Fibroblast of skin of back (primary cell): ENCODE measurements at regions not wholly inside any gene's neighbourhood (a gene's known extent, or its start where the extent isn't known, plus 50 kb on each side); places are given as distances from the start of the nearest gene placed in this dataset.
A peak's percentile ranks its signal among the peaks of the same experiment; 100 is the strongest.

Experiments used
- DNase-seq: peaks from one replicate; pipeline ENCODE4 v3.0.0-alpha.2; 2013

DNA sequence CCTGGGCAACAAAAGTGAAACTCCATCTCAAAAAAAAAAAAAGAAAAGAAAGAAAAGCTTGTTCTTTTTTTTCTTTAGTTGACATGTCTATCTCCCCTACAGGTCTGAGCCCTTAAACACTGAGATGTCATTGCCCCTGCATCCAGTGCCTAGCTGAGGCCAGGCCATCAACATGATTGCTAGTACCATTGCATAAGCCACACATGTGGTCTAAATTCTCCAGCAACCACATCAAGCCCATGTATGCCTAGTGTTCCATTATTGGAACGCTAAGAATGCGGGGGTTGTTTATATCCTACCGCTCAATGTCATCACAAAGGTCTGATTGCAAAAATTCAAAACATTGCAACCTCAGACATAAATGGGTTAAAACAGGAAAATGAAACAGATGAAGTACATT lies 62.7 kb downstream of the NPTX2 start:
- no peak for DNase-seq

DNA sequence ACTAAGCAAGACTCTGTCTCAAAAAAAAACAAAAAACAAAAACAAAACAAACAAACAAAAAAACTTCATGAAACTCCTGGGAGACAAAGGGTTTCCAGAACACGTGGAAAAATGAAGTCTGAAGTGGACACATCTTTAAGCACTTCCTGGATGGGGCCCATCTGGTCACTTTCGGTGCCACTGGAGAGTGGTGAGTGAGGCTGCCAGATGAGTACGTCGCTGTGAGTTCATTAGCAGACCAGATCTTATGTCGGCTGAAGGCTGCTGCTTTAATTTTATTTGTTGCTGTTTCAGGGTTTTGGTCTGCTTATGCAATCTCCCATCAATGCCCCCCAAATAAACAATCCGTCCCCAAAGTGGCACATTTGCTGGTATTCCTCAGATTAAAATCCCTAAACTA lies 64.4 kb downstream of the NPTX2 start:
- no peak for DNase-seq

DNA sequence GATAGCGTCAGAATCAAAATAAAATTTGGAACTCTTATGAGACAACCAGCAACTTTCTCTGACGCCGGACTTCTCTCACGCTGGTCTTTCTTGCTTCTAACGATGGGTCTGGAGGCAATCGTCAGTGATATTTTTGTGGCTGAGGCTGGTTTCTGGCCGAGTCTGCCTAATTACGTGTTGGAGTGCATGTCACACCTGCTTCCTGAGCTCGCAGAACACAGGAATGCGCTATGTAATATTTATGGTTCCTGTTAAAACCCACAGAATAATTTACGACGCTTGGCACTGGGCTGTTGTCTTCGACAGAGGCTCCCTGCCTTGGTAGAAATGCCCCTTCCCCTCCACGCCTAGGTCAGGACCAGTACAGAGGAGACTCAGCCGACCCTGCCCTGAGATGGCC lies 64.9 kb downstream of the NPTX2 start:
- DNase-seq = no peak

DNA sequence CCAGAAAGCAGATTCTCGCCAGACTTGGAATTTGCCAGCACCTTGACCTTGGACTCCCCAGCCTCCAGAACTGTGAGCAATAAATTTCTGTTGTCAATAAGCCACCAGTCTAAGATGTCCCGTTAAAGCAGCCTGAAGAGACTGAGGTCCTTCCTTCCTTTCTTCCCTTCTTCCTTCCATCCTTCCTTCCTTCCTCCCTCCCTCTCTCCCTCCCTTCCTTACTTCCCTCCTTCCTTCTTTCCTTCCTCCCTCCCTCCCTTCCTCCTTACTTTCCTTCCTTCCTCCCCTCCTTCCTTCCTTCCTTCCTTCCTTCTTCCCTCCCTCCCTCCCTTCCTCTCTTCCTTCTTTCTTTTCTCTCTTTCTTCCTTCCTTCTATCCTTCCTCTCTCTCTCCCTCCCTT lies 66.4 kb downstream of the NPTX2 start:
- DNase-seq = no peak

DNA sequence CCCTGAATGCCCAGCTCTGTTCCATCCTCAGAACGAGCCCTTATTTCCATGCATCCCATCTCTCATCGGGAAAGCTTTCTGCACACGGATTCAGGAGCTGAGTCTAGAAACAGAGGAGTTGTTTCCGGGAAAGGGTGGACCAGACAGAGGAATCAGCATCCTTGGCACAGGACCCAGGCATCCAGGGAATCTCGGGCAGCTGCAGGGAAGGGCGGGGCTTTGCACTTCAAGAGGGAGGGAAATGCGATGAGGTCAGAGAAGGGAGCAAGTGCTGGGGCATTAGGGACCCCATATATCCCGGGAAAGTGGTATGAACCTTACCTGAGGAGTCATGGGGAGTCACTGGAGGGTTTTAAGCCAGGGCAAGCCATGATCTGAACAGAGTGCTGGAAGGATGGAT lies 68.5 kb downstream of the NPTX2 start:
- DNase-seq = no peak

DNA sequence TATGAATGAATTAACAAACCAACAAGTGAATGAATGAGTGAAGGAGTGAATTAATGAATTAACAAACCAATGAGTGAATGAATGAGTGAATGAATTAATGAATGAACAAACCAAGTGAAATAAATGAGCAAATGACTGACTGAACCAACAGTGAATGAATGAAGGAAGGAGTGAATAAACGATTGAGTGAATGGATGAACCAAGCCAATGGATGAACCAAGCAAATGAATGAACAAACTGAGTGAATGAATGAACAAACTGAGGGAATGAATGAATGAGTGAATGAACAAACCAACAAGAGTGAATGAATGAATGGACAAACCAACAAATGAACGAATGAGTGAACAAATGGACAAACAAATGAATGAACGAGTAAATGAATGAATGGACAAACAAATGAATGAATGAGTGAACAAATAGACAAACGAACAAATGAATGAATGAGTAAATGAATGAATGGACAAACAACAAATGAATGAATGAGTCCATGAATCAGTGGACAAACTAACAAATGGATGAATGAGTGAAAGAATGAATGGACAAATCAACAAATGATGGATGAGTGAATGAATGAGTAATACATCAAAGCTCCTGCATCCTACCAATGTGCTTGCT lies 69.5 kb downstream of the NPTX2 start:
- DNase-seq = no peak

DNA sequence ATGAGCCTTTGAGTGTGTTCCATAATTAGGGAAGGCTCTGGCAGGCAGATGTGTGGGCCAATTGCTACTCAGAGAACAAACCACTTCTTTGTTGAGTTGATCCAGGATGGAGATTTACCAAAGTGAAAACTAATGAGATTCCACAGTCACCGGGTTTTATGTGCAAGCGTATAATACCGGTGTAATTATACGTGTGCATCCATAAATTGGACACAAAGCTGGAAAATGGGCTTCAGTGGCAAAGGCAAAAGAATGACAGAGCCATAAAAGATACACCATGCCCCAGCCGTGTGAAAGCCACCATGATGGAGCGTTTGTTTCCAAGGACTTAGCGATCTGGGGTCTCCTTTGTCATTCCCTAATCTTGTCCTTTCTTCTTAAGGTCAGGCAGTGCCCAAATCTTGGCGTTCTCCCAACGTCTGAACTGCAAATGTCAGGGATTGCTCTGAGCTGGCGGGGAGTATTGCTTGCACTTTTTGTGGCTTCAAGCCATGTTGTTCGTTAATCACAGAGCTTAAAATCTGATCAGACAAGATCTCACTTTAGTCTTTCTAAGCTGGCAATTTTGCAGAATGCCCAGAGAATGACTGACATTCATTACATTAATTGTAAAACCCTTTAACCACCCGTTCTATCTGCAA lies 70.1 kb downstream of the NPTX2 start:
- DNase-seq = no peak

DNA sequence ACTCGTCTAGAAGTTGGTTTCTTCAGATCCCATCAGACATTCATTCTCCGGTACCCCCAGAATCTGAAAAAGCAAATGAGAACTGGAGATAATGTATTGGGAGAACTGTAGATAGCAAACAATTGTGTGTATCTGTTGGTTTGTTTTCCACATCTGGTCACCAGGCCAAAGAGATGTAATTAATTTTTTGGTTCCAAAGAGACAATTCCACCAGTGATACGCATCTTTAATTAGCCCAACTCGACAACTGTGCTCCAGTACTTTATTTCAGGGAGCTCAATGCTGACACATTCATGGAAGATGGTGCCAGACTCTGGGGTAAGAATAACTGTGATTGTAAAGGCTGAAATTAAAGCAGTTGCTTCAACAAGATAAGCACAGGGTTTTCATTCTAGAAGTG lies 74.5 kb downstream of the NPTX2 start:
- DNase-seq = no peak

DNA sequence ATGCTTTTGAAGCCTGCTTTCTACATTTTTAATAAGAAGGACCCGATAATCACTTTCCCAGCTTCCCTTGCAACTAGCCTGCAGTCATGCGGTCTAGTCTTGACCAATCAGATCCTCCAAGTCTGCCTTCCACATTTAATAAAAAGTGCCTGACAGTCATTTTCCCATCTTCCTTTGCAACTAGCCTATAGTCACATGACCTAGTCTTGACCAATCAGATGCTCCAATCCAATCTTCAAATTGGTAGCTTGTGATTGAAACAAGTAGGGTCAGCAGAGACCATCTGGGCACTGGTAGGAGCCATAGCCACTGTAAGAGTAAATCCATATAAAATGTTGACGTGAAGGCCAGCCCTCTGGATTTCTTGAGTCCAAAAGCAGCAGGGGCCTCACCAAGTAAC lies 80.0 kb downstream of the NPTX2 start:
- no peak for DNase-seq

DNA sequence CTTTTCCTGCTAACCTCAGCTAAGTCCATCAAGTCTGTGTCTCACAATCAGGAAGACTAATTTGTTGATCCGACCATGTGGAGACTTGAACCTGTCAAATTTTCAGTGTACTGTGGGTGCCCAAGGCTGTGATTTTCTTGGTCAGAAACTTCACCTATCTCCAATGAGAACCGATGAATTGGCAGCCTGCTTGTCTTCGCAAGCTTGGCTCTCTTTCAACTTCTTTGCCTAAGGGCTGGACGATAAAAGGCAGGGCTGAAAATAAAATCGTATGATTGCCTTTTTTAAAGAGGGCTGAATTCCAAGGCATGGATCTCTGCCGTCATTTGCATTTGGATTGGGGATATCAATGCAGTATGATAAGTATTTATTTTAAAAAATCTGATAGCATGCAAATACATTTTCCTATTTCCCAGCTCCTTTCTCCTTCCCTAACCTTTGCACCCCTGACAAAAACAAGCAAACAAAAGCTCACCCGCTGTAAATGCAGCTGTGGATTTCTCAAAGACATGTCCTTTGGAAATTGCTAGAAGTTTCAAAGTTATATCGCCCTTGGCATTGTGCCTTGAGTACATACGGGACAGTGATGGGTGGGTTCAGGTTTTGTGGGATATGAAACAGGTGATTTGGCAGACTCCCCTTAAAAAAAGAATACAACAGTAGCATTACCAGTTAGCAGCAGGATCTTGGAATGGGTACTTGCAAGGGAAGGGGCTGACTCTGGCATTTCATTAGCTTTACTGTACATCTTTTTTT lies 80.6 kb downstream of the NPTX2 start:
- no peak for DNase-seq

DNA sequence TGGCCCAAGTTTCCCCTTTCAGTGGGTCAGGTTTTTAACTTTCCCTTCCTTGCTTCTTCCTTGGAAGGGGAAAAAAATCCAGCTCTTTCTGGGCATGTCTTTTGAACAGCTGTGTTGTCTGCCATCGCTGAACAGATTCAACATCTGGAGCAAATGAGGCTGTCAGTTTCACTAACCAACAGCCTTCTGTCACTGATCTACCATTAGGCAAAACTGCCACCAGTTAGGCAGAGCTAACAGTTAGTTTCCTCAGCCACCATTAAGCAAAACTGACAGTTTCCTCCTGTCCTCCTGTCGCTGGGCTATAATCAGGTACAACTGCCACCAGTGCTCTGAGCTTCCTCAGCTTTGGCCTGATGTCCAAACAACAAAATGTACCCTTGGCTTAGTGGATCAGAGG lies 81.9 kb downstream of the NPTX2 start:
- DNase-seq = no peak

DNA sequence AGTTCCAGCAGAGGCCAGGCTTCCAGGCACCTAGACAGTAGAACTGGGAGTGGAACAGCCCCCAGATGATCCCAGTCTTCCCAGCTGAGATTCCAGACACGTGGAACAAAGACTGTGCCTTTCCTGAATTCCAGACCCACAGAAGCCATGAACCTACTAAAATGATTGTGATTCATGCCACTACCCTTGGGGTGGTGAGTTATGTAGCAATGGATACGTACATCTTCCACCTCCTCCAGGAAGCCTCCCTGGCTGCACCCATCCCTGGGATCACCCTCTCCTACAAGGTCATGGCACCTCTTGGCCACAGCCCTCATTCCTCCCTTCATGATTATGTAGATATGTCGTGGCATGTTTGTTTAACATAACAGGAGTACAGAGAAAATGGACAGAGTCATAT lies 83.4 kb downstream of the NPTX2 start:
- DNase-seq = no peak

DNA sequence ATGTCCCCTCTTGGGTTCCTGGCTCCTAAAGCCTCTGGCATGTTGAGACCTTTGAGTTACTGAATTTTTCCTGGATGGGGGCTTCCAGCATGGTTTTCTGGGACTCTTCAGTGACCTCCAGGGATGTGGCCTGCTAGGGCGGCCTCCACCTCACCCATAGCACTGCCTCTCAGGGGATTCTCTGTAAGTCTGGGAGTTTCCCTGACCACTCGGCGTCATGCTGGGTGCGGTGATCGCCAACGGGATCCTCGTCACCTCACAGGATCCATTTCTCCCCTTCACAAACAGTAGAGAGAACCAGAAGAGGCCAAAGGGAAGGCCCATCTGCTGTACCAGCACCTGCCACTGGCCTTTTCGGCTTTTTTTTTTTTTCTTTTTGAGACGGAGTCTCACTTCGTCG lies 84.3 kb downstream of the NPTX2 start:
- DNase-seq = no peak

DNA sequence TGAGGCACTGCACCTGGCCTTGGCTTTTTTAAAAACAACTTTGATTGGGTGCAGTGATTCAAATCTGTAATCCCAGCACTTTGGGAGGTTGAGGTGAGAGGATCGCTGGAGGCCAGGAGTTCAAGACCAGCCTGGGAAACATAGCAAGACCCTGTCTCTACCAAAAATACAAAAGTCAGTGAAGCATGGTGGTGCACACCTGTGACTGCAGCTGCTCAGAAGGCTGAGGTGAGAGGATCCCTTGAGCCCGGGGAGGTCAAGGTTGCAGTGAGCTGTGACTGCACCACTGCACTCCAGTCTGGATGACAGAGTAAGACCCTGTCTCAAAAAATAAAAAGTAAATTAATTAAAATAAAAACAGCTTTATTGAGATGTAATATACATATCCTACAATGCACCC lies 84.9 kb downstream of the NPTX2 start:
- DNase-seq = no peak

DNA sequence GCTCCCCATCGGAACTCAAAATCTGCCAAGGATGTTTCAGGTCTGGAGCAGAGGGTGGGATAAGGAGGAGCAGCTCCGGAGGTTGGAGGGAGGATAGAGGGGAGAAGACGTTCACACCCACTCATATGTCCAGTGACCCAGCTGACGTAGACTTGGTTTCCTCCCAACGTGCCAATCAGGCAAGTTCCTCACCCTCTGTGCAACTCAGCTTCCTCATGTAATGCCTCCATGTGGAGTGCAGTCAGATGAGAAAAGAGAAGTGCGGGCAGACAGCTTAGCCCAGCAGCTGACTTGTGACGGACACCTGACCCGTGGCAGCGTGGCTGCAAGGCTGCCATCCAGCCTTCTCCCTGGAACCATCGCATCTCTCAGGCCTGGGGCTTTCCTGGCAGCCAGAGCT lies 86.8 kb downstream of the NPTX2 start:
- no peak for DNase-seq

DNA sequence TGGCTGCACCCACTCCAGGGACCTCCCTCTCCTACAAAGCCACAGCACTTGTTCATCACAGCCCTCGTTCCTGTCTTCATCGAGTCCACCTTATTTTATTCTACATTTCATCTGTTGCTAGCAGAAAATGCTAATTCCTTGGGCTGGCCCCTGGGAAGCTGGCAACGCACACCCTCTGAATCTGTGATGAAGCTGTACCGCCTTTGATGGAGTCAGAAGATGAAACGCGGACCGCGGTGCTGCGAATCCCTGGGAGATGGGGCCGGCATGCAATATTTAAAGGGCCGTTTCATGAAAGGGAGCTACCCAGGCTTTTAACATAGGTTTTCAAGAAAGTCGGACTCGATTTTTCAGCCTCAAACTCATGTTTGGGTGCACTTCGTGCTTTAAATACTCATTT lies 88.5 kb downstream of the NPTX2 start:
- no peak for DNase-seq

DNA sequence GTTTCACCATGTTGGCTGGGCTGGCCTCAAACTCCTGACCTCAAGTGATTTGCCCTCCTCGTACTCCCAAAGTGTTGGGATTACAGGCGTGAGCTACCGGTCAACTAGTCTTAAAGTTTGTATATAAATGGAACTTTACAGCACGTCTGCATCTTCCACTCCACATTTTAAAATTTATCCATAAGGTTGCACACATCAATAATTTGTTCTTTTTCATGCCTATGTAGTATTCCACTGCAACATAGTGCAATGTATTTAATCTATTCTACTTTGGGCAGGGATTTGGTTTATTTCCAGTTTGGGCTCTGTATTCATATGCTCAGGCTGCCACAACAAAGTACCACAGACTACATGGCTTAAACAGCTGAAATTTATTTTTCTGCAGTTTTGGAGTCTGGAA lies 90.0 kb downstream of the NPTX2 start:
- no peak for DNase-seq

DNA sequence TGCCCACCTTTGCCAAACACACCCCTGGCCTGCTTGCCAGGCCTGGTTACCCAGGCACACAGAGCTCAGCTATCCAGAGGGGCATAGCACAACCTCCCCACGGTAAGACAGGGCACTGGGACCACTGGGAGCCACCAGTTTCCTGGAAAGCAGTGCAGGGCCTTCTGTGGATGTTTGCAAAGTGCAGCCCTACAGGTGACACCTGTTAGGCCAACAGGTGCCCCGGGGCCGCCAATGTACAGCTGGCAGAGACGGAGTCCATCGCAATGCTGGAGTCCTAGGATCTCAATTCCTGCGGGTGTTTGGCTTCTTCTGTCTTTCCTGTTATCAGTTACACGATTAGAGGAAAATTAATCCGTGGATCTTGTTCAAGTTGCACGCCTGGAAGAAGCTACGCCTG lies 94.9 kb downstream of the NPTX2 start:
- DNase-seq = no peak

DNA sequence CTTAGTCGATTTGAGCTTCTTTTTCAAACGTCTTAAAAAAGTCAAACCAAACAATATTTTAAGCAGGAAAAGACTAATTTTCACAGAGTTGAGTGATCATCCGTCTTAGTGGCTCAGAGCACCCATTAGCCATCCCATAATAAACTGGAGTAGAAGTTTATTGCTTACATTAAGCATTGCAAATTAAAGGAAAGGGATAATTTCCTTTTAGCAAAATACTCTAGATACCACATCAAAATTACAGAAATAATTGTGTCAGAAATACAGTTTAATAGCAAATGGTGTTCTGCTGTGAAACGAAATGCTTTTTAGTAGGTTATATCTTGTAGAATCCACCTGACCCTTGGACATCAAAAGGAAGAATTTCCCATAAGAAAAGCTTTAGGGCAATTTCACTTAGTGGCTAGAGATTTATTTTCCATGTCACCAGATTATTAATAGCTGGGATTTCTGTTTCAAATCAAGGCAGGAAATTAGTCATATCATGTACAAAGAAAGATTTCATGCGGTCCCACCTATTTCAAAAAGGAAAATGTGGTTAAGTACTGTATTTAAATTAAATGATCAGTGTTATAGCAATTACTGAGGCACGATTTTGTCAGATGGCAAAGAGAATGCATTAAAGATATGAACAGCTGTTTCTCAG lies 96.2 kb downstream of the NPTX2 start:
- peak; percentile 12 for DNase-seq

DNA sequence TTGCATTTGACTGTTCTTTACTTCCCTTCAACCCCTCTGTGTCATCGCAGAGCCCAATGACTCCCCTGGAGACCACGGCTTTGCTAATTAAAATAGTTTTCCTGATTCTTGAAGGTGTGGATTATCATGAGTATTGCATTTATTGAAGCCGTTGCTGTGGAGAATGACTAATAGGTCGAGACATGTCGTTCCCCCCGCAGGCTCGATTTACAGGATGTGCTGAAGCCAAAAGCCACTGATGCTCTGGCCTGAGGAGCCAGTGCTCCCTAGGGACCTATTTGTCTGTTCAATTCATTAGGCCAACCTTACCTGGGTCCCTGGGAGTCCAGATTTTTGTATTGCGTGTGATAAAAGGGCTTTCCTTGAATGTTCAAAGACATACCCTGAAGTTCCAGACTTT lies 102.3 kb downstream of the NPTX2 start:
- peak; percentile 33 for DNase-seq

DNA sequence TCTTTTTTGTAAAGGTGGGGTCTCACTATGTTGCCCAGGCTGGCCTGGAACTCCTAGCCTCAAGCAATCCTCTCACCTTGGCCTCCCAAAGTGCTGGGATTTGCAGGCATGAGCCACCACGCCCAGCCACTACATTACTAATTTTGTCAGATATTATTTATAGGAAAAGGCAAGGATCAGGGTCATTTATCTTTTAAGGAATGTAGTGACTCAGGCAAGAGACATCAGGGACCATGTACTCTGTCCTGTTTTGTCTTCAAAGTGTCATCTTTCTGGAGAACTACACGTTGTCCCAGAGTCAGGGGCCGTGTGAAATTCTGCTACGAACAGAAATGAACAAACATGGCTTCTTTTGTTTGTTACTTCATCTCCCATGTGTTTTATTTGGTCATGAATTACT lies 105.3 kb downstream of the NPTX2 start:
- peak; percentile 64 for DNase-seq

DNA sequence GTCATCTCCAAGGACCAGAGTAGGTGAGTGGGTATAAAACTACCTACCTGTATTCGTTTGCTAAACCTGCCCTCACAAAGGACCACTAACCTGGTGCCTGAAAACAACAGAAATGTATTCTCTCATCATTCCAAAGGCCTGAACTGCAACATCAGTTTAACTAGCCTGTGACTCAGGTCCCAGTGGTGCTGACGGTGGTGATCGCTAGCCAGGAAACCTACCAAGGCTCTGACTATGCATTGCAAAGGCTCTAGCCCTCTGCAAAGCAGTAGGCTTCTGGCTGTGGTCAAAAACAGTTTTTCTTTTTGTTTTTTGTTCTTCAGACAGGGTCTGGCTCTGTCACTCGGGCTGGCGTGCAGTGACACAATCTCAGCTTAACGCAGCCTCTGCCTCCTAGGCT lies 107.5 kb downstream of the NPTX2 start:
- DNase-seq = peak; percentile 48

DNA sequence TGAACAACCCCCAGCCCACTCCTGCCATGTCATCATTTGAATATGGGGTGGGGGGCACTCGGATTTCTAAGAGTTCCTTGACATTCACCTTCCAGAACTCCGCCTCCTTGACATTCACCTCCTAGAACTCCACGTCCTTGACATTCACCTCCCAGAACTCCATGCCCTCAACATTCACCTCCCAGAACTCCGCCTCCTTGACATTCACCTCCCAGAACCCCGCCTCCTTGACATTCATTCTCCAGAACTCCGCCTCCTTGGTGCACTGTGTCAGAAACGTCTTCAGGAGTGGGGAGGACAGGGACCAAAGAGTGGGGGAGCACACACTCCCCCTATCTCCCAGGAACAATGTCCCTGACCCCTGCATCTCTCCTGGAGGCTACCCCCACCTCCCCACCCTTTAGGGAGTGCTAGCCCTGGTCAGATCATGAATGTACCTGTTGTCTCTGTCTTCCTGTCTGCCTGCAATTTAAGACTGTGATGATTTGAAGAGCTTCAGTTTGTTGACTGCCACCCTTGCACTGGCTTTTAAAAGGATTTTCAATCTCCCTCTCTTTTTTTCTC lies 110.1 kb downstream of the NPTX2 start:
- DNase-seq = no peak
